ENCODE measurements at regions not wholly inside any gene's neighbourhood (a gene's known extent, or its start where the extent isn't known, plus 50 kb on each side); places are given as distances from the start of the nearest gene placed in this dataset.

GRCh38 chr20:37455659-37456058 is 65.4 kb upstream of the NNAT start:
- H3K4me1 ChIP-seq (ENCODE audit: control insufficient read depth in 3 of 3, insufficient read depth in 3 of 3, low read length in 3 of 3) = peaks cover 0 to 3% (median 2%) of the 10 kb centered on the region in 3 donors
- H3K27me3 ChIP-seq (ENCODE audit: control insufficient read depth in 3 of 3, insufficient read depth in 3 of 3, low read length in 3 of 3) = peaks cover 0 to 6% (median 6%) of the 10 kb centered on the region in 3 donors
- H3K36me3 ChIP-seq (ENCODE audit: control insufficient read depth in 3 of 3, insufficient read depth in 3 of 3, low read length in 3 of 3) = no peaks in the 10 kb centered on the region
- H3K27ac ChIP-seq (ENCODE audit: low read depth, low read length) = no peak overlapping the region
- H3K4me3 ChIP-seq (ENCODE audit: low read length in 3 of 3) = no peak overlapping the region
- no peak overlapping the region for H3K9ac ChIP-seq (ENCODE audit: low read depth in 1 of 3, low read length in 3 of 3)
- H3K9me3 ChIP-seq (ENCODE audit: control insufficient read depth in 3 of 3, low read length in 3 of 3) = peaks cover 0 to 10% (median 6%) of the 10 kb centered on the region in 3 donors

- H3K9me3 ChIP-seq (ENCODE audit: control insufficient read depth in 3 of 3, low read length in 3 of 3) = peaks cover 0 to 10% (median 6%) of the 10 kb centered on the region in 3 donors
- H3K27me3 ChIP-seq (ENCODE audit: control insufficient read depth in 3 of 3, insufficient read depth in 3 of 3, low read length in 3 of 3) = peaks cover 0 to under 1% (median 0%) of the 10 kb centered on the region in 3 donors
- H3K36me3 ChIP-seq (ENCODE audit: control insufficient read depth in 3 of 3, insufficient read depth in 3 of 3, low read length in 3 of 3) = no peaks in the 10 kb centered on the region
- peaks cover 0 to 3% (median 2%) of the 10 kb centered on the region in 3 donors for H3K4me1 ChIP-seq (ENCODE audit: control insufficient read depth in 3 of 3, insufficient read depth in 3 of 3, low read length in 3 of 3)
- H3K27ac ChIP-seq (ENCODE audit: low read depth, low read length) = no peak overlapping the region
- no peak overlapping the region for H3K4me3 ChIP-seq (ENCODE audit: low read length in 3 of 3)
- no peak overlapping the region for H3K9ac ChIP-seq (ENCODE audit: low read depth in 1 of 3, low read length in 3 of 3)
Measured at GRCh38 chr20:37456948-37457347, 64.1 kb upstream of the NNAT start.

DNA sequence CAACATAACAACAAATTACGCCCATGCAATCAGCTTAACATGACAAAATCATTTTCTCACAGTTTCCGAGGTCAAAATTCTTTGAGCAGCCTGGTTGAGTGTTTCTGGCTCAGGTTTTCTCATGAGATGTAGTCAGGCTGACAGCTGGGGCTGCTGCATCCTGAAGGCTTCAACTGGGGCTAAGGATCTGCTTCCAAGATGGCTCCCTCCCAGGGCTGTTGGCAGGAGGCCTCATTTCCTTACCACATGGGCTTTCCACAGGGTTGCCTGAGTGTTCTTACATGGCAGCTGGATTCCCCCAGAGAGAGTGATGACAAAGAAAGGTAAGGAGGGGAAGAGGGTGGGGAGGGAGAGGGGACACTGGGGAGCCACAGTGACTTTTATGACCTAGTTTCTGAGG is 63.1 kb upstream of the NNAT start:
- H3K27ac ChIP-seq (ENCODE audit: low read depth, low read length) = no peak overlapping the region
- H3K4me1 ChIP-seq (ENCODE audit: control insufficient read depth in 3 of 3, insufficient read depth in 3 of 3, low read length in 3 of 3) = peaks cover 0 to 3% (median 0%) of the 10 kb centered on the region in 3 donors
- no peaks in the 10 kb centered on the region for H3K36me3 ChIP-seq (ENCODE audit: control insufficient read depth in 3 of 3, insufficient read depth in 3 of 3, low read length in 3 of 3)
- H3K9me3 ChIP-seq (ENCODE audit: control insufficient read depth in 3 of 3, low read length in 3 of 3) = peaks cover 0 to 10% (median 6%) of the 10 kb centered on the region in 3 donors
- H3K9ac ChIP-seq (ENCODE audit: low read depth in 1 of 3, low read length in 3 of 3) = no peak overlapping the region
- H3K4me3 ChIP-seq (ENCODE audit: low read length in 3 of 3) = no peak overlapping the region
- H3K27me3 ChIP-seq (ENCODE audit: control insufficient read depth in 3 of 3, insufficient read depth in 3 of 3, low read length in 3 of 3) = no peaks in the 10 kb centered on the region

DNA sequence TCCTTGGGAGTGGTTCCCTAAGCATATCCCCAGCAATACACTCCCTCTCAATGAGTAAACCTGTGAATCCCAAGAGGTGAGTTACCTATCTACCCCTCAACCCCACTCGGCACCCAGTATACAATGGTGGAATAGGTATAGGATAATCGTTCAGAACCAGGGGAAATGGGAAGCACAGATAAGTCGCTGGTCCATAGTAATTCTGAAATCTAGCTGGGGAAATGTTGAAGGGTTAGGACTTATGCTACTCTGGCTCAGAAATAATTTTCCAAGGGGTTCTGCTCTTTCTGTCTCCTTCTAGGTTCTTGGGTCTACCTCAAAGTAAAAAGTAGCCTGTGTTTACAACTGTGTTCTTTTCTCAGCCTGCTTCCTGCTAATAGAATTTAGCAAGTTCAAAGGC is 62.3 kb upstream of the NNAT start:
- H3K27ac ChIP-seq (ENCODE audit: low read depth, low read length) = no peak overlapping the region
- H3K27me3 ChIP-seq (ENCODE audit: control insufficient read depth in 3 of 3, insufficient read depth in 3 of 3, low read length in 3 of 3) = no peaks in the 10 kb centered on the region
- no peak overlapping the region for H3K9ac ChIP-seq (ENCODE audit: low read depth in 1 of 3, low read length in 3 of 3)
- H3K36me3 ChIP-seq (ENCODE audit: control insufficient read depth in 3 of 3, insufficient read depth in 3 of 3, low read length in 3 of 3) = no peaks in the 10 kb centered on the region
- H3K4me3 ChIP-seq (ENCODE audit: low read length in 3 of 3) = no peak overlapping the region
- H3K4me1 ChIP-seq (ENCODE audit: control insufficient read depth in 3 of 3, insufficient read depth in 3 of 3, low read length in 3 of 3) = peaks cover 0 to 3% (median 0%) of the 10 kb centered on the region in 3 donors
- H3K9me3 ChIP-seq (ENCODE audit: control insufficient read depth in 3 of 3, low read length in 3 of 3) = peaks cover 0 to 10% (median 6%) of the 10 kb centered on the region in 3 donors

DNA sequence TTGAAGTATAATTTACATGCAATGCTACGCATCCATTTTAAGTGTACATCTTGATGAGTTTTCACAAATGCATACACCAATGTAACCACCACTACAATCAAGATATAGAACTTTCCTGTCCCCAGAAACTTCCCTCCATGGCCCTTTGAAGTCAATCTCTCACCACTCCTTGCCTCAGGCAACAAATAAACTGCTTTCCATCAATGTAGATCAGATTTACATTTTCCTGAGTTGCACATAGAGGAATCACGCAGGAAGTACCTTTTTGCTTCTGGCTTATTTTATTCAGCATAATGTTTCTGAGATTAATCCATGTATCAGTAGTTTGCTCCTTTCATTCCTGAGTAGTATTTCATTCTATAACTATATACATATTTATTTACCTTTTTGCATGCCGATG is 59.6 kb upstream of the NNAT start:
- Histone ChIP-seq H3K27ac (ENCODE audit: low read depth, low read length) (no peak overlapping the region), H3K4me1 (ENCODE audit: control insufficient read depth in 3 of 3, insufficient read depth in 3 of 3, low read length in 3 of 3) (peaks cover 5 to 14% (median 7%) of the 10 kb centered on the region in 3 donors), H3K27me3 (ENCODE audit: control insufficient read depth in 3 of 3, insufficient read depth in 3 of 3, low read length in 3 of 3) (no peaks in the 10 kb centered on the region), H3K9me3 (ENCODE audit: control insufficient read depth in 3 of 3, low read length in 3 of 3) (peaks cover 0 to 6% (median 0%) of the 10 kb centered on the region in 3 donors), H3K9ac (ENCODE audit: low read depth in 1 of 3, low read length in 3 of 3) (no peak overlapping the region), H3K36me3 (ENCODE audit: control insufficient read depth in 3 of 3, insufficient read depth in 3 of 3, low read length in 3 of 3) (no peaks in the 10 kb centered on the region), H3K4me3 (ENCODE audit: low read length in 3 of 3) (no peak overlapping the region)

- Histone ChIP-seq H3K36me3 (ENCODE audit: control insufficient read depth in 3 of 3, insufficient read depth in 3 of 3, low read length in 3 of 3) (no peaks in the 10 kb centered on the region), H3K4me3 (ENCODE audit: low read length in 3 of 3) (no peak overlapping the region), H3K27me3 (ENCODE audit: control insufficient read depth in 3 of 3, insufficient read depth in 3 of 3, low read length in 3 of 3) (no peaks in the 10 kb centered on the region), H3K9me3 (ENCODE audit: control insufficient read depth in 3 of 3, low read length in 3 of 3) (no peaks in the 10 kb centered on the region), H3K27ac (ENCODE audit: low read depth, low read length) (no peak overlapping the region), H3K4me1 (ENCODE audit: control insufficient read depth in 3 of 3, insufficient read depth in 3 of 3, low read length in 3 of 3) (peaks cover 5 to 11% (median 7%) of the 10 kb centered on the region in 3 donors), H3K9ac (ENCODE audit: low read depth in 1 of 3, low read length in 3 of 3) (peak overlapping the region in 1 of 3 donors; percentile 16)
Measured at GRCh38 chr20:37463726-37464494, 57.1 kb upstream of the NNAT start.

- Histone ChIP-seq H3K9me3 (ENCODE audit: control insufficient read depth in 3 of 3, low read length in 3 of 3) (no peaks in the 10 kb centered on the region), H3K4me3 (ENCODE audit: low read length in 3 of 3) (no peak overlapping the region), H3K9ac (ENCODE audit: low read depth in 1 of 3, low read length in 3 of 3) (peak overlapping the region in 2 of 3 donors; percentile 3 to 16), H3K27me3 (ENCODE audit: control insufficient read depth in 3 of 3, insufficient read depth in 3 of 3, low read length in 3 of 3) (no peaks in the 10 kb centered on the region), H3K36me3 (ENCODE audit: control insufficient read depth in 3 of 3, insufficient read depth in 3 of 3, low read length in 3 of 3) (no peaks in the 10 kb centered on the region), H3K27ac (ENCODE audit: low read depth, low read length) (no peak overlapping the region), H3K4me1 (ENCODE audit: control insufficient read depth in 3 of 3, insufficient read depth in 3 of 3, low read length in 3 of 3) (peaks cover 5 to 11% (median 7%) of the 10 kb centered on the region in 3 donors)
Measured at GRCh38 chr20:37464611-37465010, 56.4 kb upstream of the NNAT start.

Measured in skeletal muscle tissue (tissue), 3 donors.